Panc1 (cell line): ENCODE measurements at regions not wholly inside any gene's neighbourhood (a gene's known extent, or its start where the extent isn't known, plus 50 kb on each side); places are given as distances from the start of the nearest gene placed in this dataset.

Source experiments
- CTCF ChIP-seq: fragments of 450-650 bp; IDR thresholded peaks from 2 replicates; pipeline ENCODE4 v1.5.1; 2017; ENCODE audit warnings: mild to moderate bottlenecking
- REST ChIP-seq, 2 experiments: IDR thresholded peaks; 2 replicates each; pipeline ENCODE4 v1.6.1; 2011 to 2012; ENCODE audit warnings: low read depth in 2 of 2, control low read depth in 1 of 2, low read length in 1 of 2, mild to moderate bottlenecking in 1 of 2, moderate library complexity in 1 of 2; ENCODE audit not compliant: insufficient read depth in 1 of 2

GRCh38 chr16:86824751-86825296, 246.5 kb downstream of the FOXL1 start:
- TF ChIP-seq CTCF (no peak), REST (IDR thresholded peaks at IDR 0.05; ENCODE audit: insufficient read depth in 1 of 2, low read depth in 2 of 2, low read length in 1 of 2) (no peak)
